ENCODE measurements at regions not wholly inside any gene's neighbourhood (a gene's known extent, or its start where the extent isn't known, plus 50 kb on each side); places are given as distances from the start of the nearest gene placed in this dataset.

- Histone ChIP-seq H3K4me3 (ENCODE audit: low read length, poor library complexity, severe bottlenecking) (no peak overlapping the region), H4K20me1 (ENCODE audit: insufficient read depth, low read length, poor library complexity, severe bottlenecking) (no peaks in the 10 kb centered on the region), H3K9me2 (replicated peaks; ENCODE audit: low read depth, low read length) (no peaks in the 10 kb centered on the region), H3K9me3 (ENCODE audit: insufficient read depth, low read depth, low read length) (peaks cover 10% of the 10 kb centered on the region; the same call in 1 of the 2 replicates), H2AFZ (ENCODE audit: low read length) (no peak overlapping the region), H3K36me3 (ENCODE audit: insufficient read depth, low read length) (no peaks in the 10 kb centered on the region), H3K27me3 (ENCODE audit: insufficient read depth, low read length, poor library complexity, severe bottlenecking) (no peaks in the 10 kb centered on the region), H3K79me2 (ENCODE audit: insufficient read depth, low read length) (no peaks in the 10 kb centered on the region), H3K9ac (ENCODE audit: low read depth, low read length, poor library complexity, severe bottlenecking) (no peak overlapping the region), H3K4me1 (ENCODE audit: insufficient read depth, low read length, poor library complexity, severe bottlenecking) (no peaks in the 10 kb centered on the region), H3K4me2 (ENCODE audit: low read depth, low read length, poor library complexity, severe bottlenecking) (no peak overlapping the region), H3F3A (ENCODE audit: low read depth) (no peaks in the 10 kb centered on the region)
- TF ChIP-seq EZH2phosphoT487 (IDR thresholded peaks at IDR 0.05; ENCODE audit: borderline replicate concordance) (no peak), CTCF (conservative IDR thresholded peaks at IDR 0.05; ENCODE audit: low read length) (no peak)
Measured at GRCh38 chr2:8505311-8505920, 176.4 kb upstream of the ID2 start.

- Histone ChIP-seq H3K4me2 (ENCODE audit: low read depth, low read length, poor library complexity, severe bottlenecking) (no peak overlapping the region), H3K4me3 (ENCODE audit: low read length, poor library complexity, severe bottlenecking) (no peak overlapping the region), H3K9me2 (replicated peaks; ENCODE audit: low read depth, low read length) (no peaks in the 10 kb centered on the region), H3K9me3 (ENCODE audit: insufficient read depth, low read depth, low read length) (peaks cover 10% of the 10 kb centered on the region; the same call in 1 of the 2 replicates), H3K4me1 (ENCODE audit: insufficient read depth, low read length, poor library complexity, severe bottlenecking) (peaks cover 6% of the 10 kb centered on the region), H3K9ac (ENCODE audit: low read depth, low read length, poor library complexity, severe bottlenecking) (no peak overlapping the region), H2AFZ (ENCODE audit: low read length) (no peak overlapping the region), H4K20me1 (ENCODE audit: insufficient read depth, low read length, poor library complexity, severe bottlenecking) (no peaks in the 10 kb centered on the region), H3K27me3 (ENCODE audit: insufficient read depth, low read length, poor library complexity, severe bottlenecking) (no peaks in the 10 kb centered on the region), H3K79me2 (ENCODE audit: insufficient read depth, low read length) (no peaks in the 10 kb centered on the region), H3F3A (ENCODE audit: low read depth) (no peaks in the 10 kb centered on the region), H3K36me3 (ENCODE audit: insufficient read depth, low read length) (no peaks in the 10 kb centered on the region)
- no peak for TF ChIP-seq CTCF (conservative IDR thresholded peaks at IDR 0.05; ENCODE audit: low read length)
- no peak for TF ChIP-seq EZH2phosphoT487 (IDR thresholded peaks at IDR 0.05; ENCODE audit: borderline replicate concordance)
Measured at GRCh38 chr2:8506746-8507145, 175.1 kb upstream of the ID2 start.

GRCh38 chr2:8508766-8509165, 173.1 kb upstream of the ID2 start:
- Histone ChIP-seq H3K4me1 (ENCODE audit: insufficient read depth, low read length, poor library complexity, severe bottlenecking) (peaks cover 25% of the 10 kb centered on the region), H3K36me3 (ENCODE audit: insufficient read depth, low read length) (no peaks in the 10 kb centered on the region), H3K9me3 (ENCODE audit: insufficient read depth, low read depth, low read length) (peaks cover 10% of the 10 kb centered on the region; the same call in 1 of the 2 replicates), H3K27me3 (ENCODE audit: insufficient read depth, low read length, poor library complexity, severe bottlenecking) (no peaks in the 10 kb centered on the region), H3K9ac (ENCODE audit: low read depth, low read length, poor library complexity, severe bottlenecking) (no peak overlapping the region), H2AFZ (ENCODE audit: low read length) (no peak overlapping the region), H3K79me2 (ENCODE audit: insufficient read depth, low read length) (no peaks in the 10 kb centered on the region), H4K20me1 (ENCODE audit: insufficient read depth, low read length, poor library complexity, severe bottlenecking) (no peaks in the 10 kb centered on the region), H3K9me2 (replicated peaks; ENCODE audit: low read depth, low read length) (no peaks in the 10 kb centered on the region), H3K4me2 (ENCODE audit: low read depth, low read length, poor library complexity, severe bottlenecking) (no peak overlapping the region), H3F3A (ENCODE audit: low read depth) (no peaks in the 10 kb centered on the region), H3K4me3 (ENCODE audit: low read length, poor library complexity, severe bottlenecking) (no peak overlapping the region)
- no peak for TF ChIP-seq CTCF (conservative IDR thresholded peaks at IDR 0.05; ENCODE audit: low read length)
- no peak for TF ChIP-seq EZH2phosphoT487 (IDR thresholded peaks at IDR 0.05; ENCODE audit: borderline replicate concordance)

All from Loucy (cell line).